H1 (cell line): ENCODE measurements at regions not wholly inside any gene's neighbourhood (a gene's known extent, or its start where the extent isn't known, plus 50 kb on each side); places are given as distances from the start of the nearest gene placed in this dataset.

Experiments used
- CTCF ChIA-PET: fragments of 300-600 bp; sonication (Branson Sonifier 250); formaldehyde crosslinking; loops from one replicate; lab custom pipeline; 2021; ENCODE audit not compliant: partially characterized antibody; lab: Charles Lee
- POLR2A ChIA-PET: fragments of 300-600 bp; sonication (Branson Sonifier 250); formaldehyde crosslinking; loops from one replicate; lab custom pipeline; 2021; ENCODE audit warnings: inconsistent platforms; ENCODE audit not compliant: partially characterized antibody; lab: Charles Lee
- DNase-seq, 2 experiments: peaks; one replicate each; pipeline versions ENCODE4 v3.0.0 to v3.0.0-alpha.2; 2010 to 2022; ENCODE audit warnings: low spot score in 2 of 2, low read depth in 1 of 2, mixed read lengths in 1 of 2
- FAIRE-seq: peaks from 2 replicates; lab custom pipeline; 2011; peaks lifted over from hg19 to GRCh38; lab: Jason Lieb, UNC
- H2AFZ ChIP-seq: 2 replicates; pipeline ENCODE4 v1.8.1; 2012; ENCODE audit warnings: low read length, inconsistent platforms
- H2AK5ac ChIP-seq: 2 replicates; pipeline ENCODE4 v1.6.1; 2013; ENCODE audit warnings: low read depth, low read length
- H2BK120ac ChIP-seq: replicated peaks from 2 replicates; pipeline ENCODE3; 2013; ENCODE audit warnings: low read depth, low read length, inconsistent platforms
- H2BK12ac ChIP-seq: 2 replicates; pipeline ENCODE4 v1.6.1; 2013; ENCODE audit warnings: low read depth, low read length
- H2BK15ac ChIP-seq: 2 replicates; pipeline ENCODE4 v1.6.1; 2013; ENCODE audit warnings: low read length
- H2BK20ac ChIP-seq: 2 replicates; pipeline ENCODE4 v1.6.1; 2013; ENCODE audit warnings: low read length
- H2BK5ac ChIP-seq: 2 replicates; pipeline ENCODE4 v1.6.1; 2013; ENCODE audit warnings: low read depth, low read length
- H3K14ac ChIP-seq: 2 replicates; pipeline ENCODE4 v1.6.1; 2013; ENCODE audit warnings: inconsistent platforms; ENCODE audit not compliant: insufficient read length
- H3K18ac ChIP-seq: 2 replicates; pipeline ENCODE4 v1.6.1; 2013; ENCODE audit warnings: low read length; ENCODE audit errors: extremely low read depth
- H3K23ac ChIP-seq: 2 replicates; pipeline ENCODE4 v1.6.1; 2013; ENCODE audit warnings: inconsistent platforms; ENCODE audit not compliant: insufficient read length
- H3K23me2 ChIP-seq: 2 replicates; pipeline ENCODE4 v1.6.1; 2013; ENCODE audit warnings: low read depth, low read length
- H3K27ac ChIP-seq: 2 replicates; pipeline ENCODE4 v1.6.1; 2011; ENCODE audit warnings: low read depth, low read length, inconsistent platforms
- H3K27me3 ChIP-seq, 4 experiments: replicated peaks in 1 of 4; 1 replicate in 1 of 4; 2 replicates in 3 of 4; pipeline versions ENCODE4 v1.6.1 to v1.8.1; 2011 to 2013; ENCODE audit warnings: low read length in 3 of 4, mild to moderate bottlenecking in 3 of 4, inconsistent platforms in 2 of 4, mixed read lengths in 2 of 4, moderate library complexity in 1 of 4; ENCODE audit not compliant: control insufficient read depth in 3 of 4, insufficient read depth in 3 of 4; ENCODE audit errors: extremely low read depth in 1 of 4
- H3K36me3 ChIP-seq, 4 experiments: 2 replicates each; pipeline versions ENCODE4 v1.6.1 to v1.8.1; 2011 to 2013; ENCODE audit warnings: mild to moderate bottlenecking in 4 of 4, low read length in 3 of 4, moderate library complexity in 2 of 4, control low read depth in 1 of 4, inconsistent platforms in 1 of 4; ENCODE audit not compliant: insufficient read depth in 4 of 4, control insufficient read depth in 2 of 4
- H3K4ac ChIP-seq: replicated peaks from 2 replicates; pipeline ENCODE3; 2013; ENCODE audit warnings: low read length, low read depth, mixed read lengths, inconsistent platforms; ENCODE audit not compliant: insufficient read length
- H3K4me1 ChIP-seq, 4 experiments: replicated peaks in 1 of 4; 1 replicate in 1 of 4; 2 replicates in 3 of 4; pipeline versions ENCODE4 v1.6.1 to v1.8.1; 2011 to 2013; ENCODE audit warnings: low read length in 3 of 4, inconsistent platforms in 2 of 4, mixed read lengths in 1 of 4; ENCODE audit not compliant: insufficient read depth in 4 of 4, control insufficient read depth in 3 of 4
- H3K4me2 ChIP-seq, 2 experiments: 2 replicates each; pipeline versions ENCODE4 v1.6.1 to v1.8.1; 2011 to 2013; ENCODE audit warnings: low read depth in 2 of 2, low read length in 2 of 2, control low read depth in 1 of 2, inconsistent platforms in 1 of 2, mild to moderate bottlenecking in 1 of 2; ENCODE audit not compliant: insufficient read depth in 1 of 2
- H3K4me3 ChIP-seq, 4 experiments: fragments of 200-600, 300-600 bp in 1 of 4; sonication (generic), shearing (Covaris generic), sonication (Bioruptor Twin) in 1 of 4; 2 replicates each; pipeline versions ENCODE4 v1.5.1 to v1.8.1; 2011 to 2016; ENCODE audit warnings: low read length in 4 of 4, low read depth in 3 of 4, control low read depth in 2 of 4, inconsistent platforms in 2 of 4, mild to moderate bottlenecking in 2 of 4, mixed read lengths in 1 of 4, moderate library complexity in 1 of 4; ENCODE audit not compliant: insufficient read depth in 2 of 4; ENCODE audit errors: extremely low read depth in 1 of 4
- H3K56ac ChIP-seq: replicated peaks from 2 replicates; pipeline ENCODE3; 2013; ENCODE audit warnings: low read depth, mild to moderate bottlenecking, mixed read lengths, low read length, inconsistent platforms; ENCODE audit not compliant: insufficient read length
- H3K79me1 ChIP-seq: 2 replicates; pipeline ENCODE4 v1.6.1; 2013; ENCODE audit warnings: low read depth, low read length, control low read depth
- H3K79me2 ChIP-seq, 2 experiments: 2 replicates each; pipeline versions ENCODE4 v1.6.1 to v1.8.1; 2012 to 2013; ENCODE audit warnings: low read length in 2 of 2, mild to moderate bottlenecking in 2 of 2, inconsistent platforms in 1 of 2; ENCODE audit not compliant: insufficient read depth in 2 of 2, control insufficient read depth in 1 of 2
- H3K9ac ChIP-seq, 4 experiments: replicated peaks in 1 of 4; 1 replicate in 1 of 4; 2 replicates in 3 of 4; pipeline versions ENCODE4 v1.6.1 to v1.8.1; 2011 to 2013; ENCODE audit warnings: low read depth in 3 of 4, low read length in 3 of 4, control low read depth in 2 of 4, mild to moderate bottlenecking in 2 of 4, moderate library complexity in 2 of 4, inconsistent platforms in 1 of 4; ENCODE audit errors: extremely low read depth in 1 of 4
- H3K9me3 ChIP-seq, 2 experiments: 2 replicates each; pipeline versions ENCODE4 v1.6.1 to v1.8.1; 2012 to 2013; ENCODE audit warnings: mild to moderate bottlenecking in 2 of 2, moderate library complexity in 2 of 2, control low read depth in 1 of 2, inconsistent platforms in 1 of 2, low read depth in 1 of 2, low read length in 1 of 2, mixed read lengths in 1 of 2; ENCODE audit not compliant: insufficient read depth in 2 of 2
- H4K20me1 ChIP-seq, 2 experiments: replicated peaks in 1 of 2; 2 replicates each; pipeline versions ENCODE3 to v1.8.1; 2011 to 2013; ENCODE audit warnings: inconsistent platforms in 2 of 2, low read length in 2 of 2, mild to moderate bottlenecking in 1 of 2; ENCODE audit not compliant: insufficient read depth in 2 of 2, control insufficient read depth in 1 of 2
- H4K5ac ChIP-seq: 2 replicates; pipeline ENCODE4 v1.6.1; 2013; ENCODE audit warnings: low read length, low read depth, mixed read lengths, inconsistent platforms; ENCODE audit not compliant: insufficient read length
- H4K8ac ChIP-seq: 2 replicates; pipeline ENCODE4 v1.8.0; 2013; ENCODE audit warnings: mild to moderate bottlenecking, moderate library complexity, low read length, inconsistent platforms; ENCODE audit not compliant: insufficient read depth; ENCODE audit errors: extremely low read depth
- H4K91ac ChIP-seq: replicated peaks from 2 replicates; pipeline ENCODE3; 2013; ENCODE audit warnings: low read length, mixed read lengths, inconsistent platforms; ENCODE audit not compliant: insufficient read length
- BCL11A ChIP-seq, 2 experiments: IDR thresholded peaks; one replicate each; pipeline ENCODE4 v1.6.1; 2011; ENCODE audit warnings: low read depth in 2 of 2, low read length in 2 of 2, mild to moderate bottlenecking in 2 of 2
- CBX8 ChIP-seq: fragments of 300-800, 300-1000 bp; sonication (generic); IDR thresholded peaks from 2 replicates; pipeline ENCODE4 v1.7.1; 2016; ENCODE audit warnings: low read depth, low read length, borderline replicate concordance
- CEBPB ChIP-seq: IDR thresholded peaks from 2 replicates; pipeline ENCODE4 v1.6.1; 2012; ENCODE audit warnings: low read depth, low read length
- EP300 ChIP-seq, 2 experiments: IDR thresholded peaks; 1 replicate in 1 of 2; 2 replicates in 1 of 2; pipeline ENCODE4 v1.6.1; 2011 to 2012; ENCODE audit warnings: low read depth in 2 of 2, low read length in 2 of 2, mild to moderate bottlenecking in 2 of 2, borderline replicate concordance in 1 of 2, inconsistent platforms in 1 of 2, moderate library complexity in 1 of 2
- GABPA ChIP-seq: IDR thresholded peaks from 2 replicates; pipeline ENCODE4 v1.6.1; 2011; ENCODE audit warnings: mild to moderate bottlenecking, low read length, moderate library complexity, borderline replicate concordance; ENCODE audit not compliant: insufficient read depth
- KDM1A ChIP-seq: fragments of 200-600, 300-600 bp; sonication (generic); IDR thresholded peaks from 2 replicates; pipeline ENCODE4 v1.7.1; 2016; ENCODE audit warnings: mild to moderate bottlenecking, low read length, borderline replicate concordance
- NRF1 ChIP-seq: IDR thresholded peaks from 2 replicates; pipeline ENCODE4 v1.6.1; 2011; ENCODE audit warnings: mild to moderate bottlenecking, low read depth, low read length, improper control_type of control experiment
- RNF2 ChIP-seq: fragments of 200-900, 300-1000 bp; sonication (generic); IDR thresholded peaks from 2 replicates; pipeline ENCODE4 v1.7.1; 2016; ENCODE audit warnings: borderline replicate concordance, low read depth, mild to moderate bottlenecking, antibody characterized with exemption, low read length; ENCODE audit not compliant: poor library complexity, severe bottlenecking; ENCODE audit errors: missing control alignments
- RXRA ChIP-seq: IDR thresholded peaks from 2 replicates; pipeline ENCODE4 v1.6.1; 2011; ENCODE audit warnings: low read depth, mild to moderate bottlenecking, low read length, moderate library complexity; ENCODE audit not compliant: insufficient read depth
- SP2 ChIP-seq: IDR thresholded peaks from 2 replicates; pipeline ENCODE4 v1.6.1; 2012; ENCODE audit warnings: mild to moderate bottlenecking, low read length, inconsistent platforms
- SP4 ChIP-seq: IDR thresholded peaks from 2 replicates; pipeline ENCODE4 v1.6.1; 2012; ENCODE audit warnings: low read length, inconsistent platforms
- TAF1 ChIP-seq: IDR thresholded peaks from 2 replicates; pipeline ENCODE4 v1.6.1; 2011; ENCODE audit warnings: mild to moderate bottlenecking, low read depth, low read length
- TAF7 ChIP-seq: optimal IDR thresholded peaks from 2 replicates; pipeline ENCODE3; 2011; ENCODE audit warnings: low read depth, mild to moderate bottlenecking, inconsistent platforms, low read length, moderate library complexity, borderline replicate concordance
- WGBS, 2 experiments: shearing (Covaris generic) in 1 of 2; methylation state at CpG; one replicate each; pipeline versions ENCODE4 v1.1.6 to v1.1.7; 2013 to 2015; ENCODE audit warnings: low lambda C conversion rate in 2 of 2, mixed read lengths in 2 of 2, inconsistent platforms in 1 of 2, low coverage in 1 of 2, missing lambda C conversion rate in 1 of 2; ENCODE audit not compliant: insufficient replicate concordance in 2 of 2, insufficient coverage in 1 of 2, insufficient read length in 1 of 2; ENCODE audit errors: extremely low coverage in 1 of 2, missing lambda C conversion rate in 1 of 2; 5-methylcytosine and 5-hydroxymethylcytosine counted together

DNA sequence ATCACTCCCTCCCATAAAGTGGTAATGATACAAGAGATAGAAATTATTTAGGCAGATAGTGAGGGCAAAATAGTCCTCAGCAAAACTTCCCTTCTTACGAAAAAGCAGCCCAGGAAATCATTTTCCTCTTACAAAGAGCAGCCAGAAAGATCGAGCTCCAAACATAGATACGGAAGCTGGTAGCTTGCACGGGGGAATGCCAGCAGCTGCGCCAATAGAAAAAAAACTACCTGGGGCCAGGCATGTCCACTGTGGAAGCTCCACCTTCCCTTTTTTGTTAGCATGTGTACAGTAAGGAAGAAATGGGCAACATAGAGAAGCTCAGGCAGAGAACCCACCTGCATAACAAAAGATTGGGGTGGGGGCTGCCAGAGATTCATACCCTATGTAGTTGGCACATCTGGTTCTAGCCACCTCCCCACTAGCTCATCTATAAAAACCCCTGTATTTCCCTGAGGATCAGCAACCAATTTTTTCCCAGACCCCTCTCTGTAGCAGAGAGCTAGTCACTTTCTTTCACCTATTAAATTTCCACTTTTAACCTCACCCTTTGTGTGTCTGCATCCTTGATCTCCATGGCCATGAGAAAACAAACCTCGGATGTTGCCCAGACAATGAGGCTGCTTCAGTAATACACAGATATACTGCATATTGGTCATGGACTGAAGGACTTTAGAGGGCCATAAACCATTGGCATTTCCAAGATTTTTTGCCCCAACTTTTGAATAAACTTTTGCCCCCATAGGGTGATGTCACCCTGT is 52.1 kb downstream of the SOD2 start:
- no peaks in the 10 kb centered on the region for H3K23me2 ChIP-seq
- no peaks in the 10 kb centered on the region for H3K79me1 ChIP-seq
- H2AFZ ChIP-seq, result no peak overlapping the region
- H4K91ac ChIP-seq, result no peak overlapping the region
- ChIA-PET CTCF (interaction anchor here (2.6 kb wide), 1 partner anchor 14 kb away, joined by 13 read pairs; no protein-coding TSS in a partner anchor), POLR2A (interaction anchor here (0.6 kb wide), 1 partner anchor 817 kb away, joined by 3 read pairs; no protein-coding TSS in a partner anchor)
- H3K27me3 ChIP-seq, result no peaks in the 10 kb centered on the region
- FAIRE-seq (no peak), DNase-seq (no peak)
- H3K36me3 ChIP-seq, result no peaks in the 10 kb centered on the region
- H3K14ac ChIP-seq, result no peak overlapping the region
- H2BK20ac ChIP-seq, result no peak overlapping the region
- H3K79me2 ChIP-seq, result no peaks in the 10 kb centered on the region
- H3K9me3 ChIP-seq, result peaks cover 23 to 34% of the 10 kb centered on the region in 2 experiments; a peak in 2 of 4 replicates
- H4K20me1 ChIP-seq, result no peaks in the 10 kb centered on the region
- no peak overlapping the region for H3K9ac ChIP-seq
- H2BK5ac ChIP-seq, result no peak overlapping the region
- no peak overlapping the region for H2BK15ac ChIP-seq
- no peak overlapping the region for H3K27ac ChIP-seq
- no peak overlapping the region for H3K18ac ChIP-seq
- no peak overlapping the region for H2BK12ac ChIP-seq
- H3K23ac ChIP-seq, result no peak overlapping the region
- 84% methylated on average over 6 of the region's 6 CpGs; no CpG with 5 or more reads in 1 of the 2 experiments for WGBS, 2 experiments
- no peak overlapping the region for H4K8ac ChIP-seq
- no peak overlapping the region for H3K56ac ChIP-seq
- no peak overlapping the region for H3K4me2 ChIP-seq
- H3K4me1 ChIP-seq, result no peaks in the 10 kb centered on the region; a peak in 2 of 7 replicates
- TF ChIP-seq NRF1 (no peak), RNF2 (no peak), EP300 (IDR thresholded peaks at IDR 0.05; ENCODE audit: borderline replicate concordance in 1 of 2, low read depth in 2 of 2, low read length in 2 of 2) (no peak), RXRA (no peak), TAF1 (no peak), CBX8 (no peak), TAF7 (no peak), KDM1A (no peak), SP4 (no peak), SP2 (no peak), BCL11A (IDR thresholded peaks at IDR 0.05; ENCODE audit: low read depth in 2 of 2, low read length in 2 of 2) (no peak), CEBPB (no peak), GABPA (no peak)
- TF ChIP-seq, all 59 proteins: peak for 0
- H2BK120ac ChIP-seq, result no peak overlapping the region
- H3K4ac ChIP-seq, result no peak overlapping the region
- H2AK5ac ChIP-seq, result no peak overlapping the region
- H4K5ac ChIP-seq, result no peak overlapping the region
- no peak overlapping the region for H3K4me3 ChIP-seq
